CD8-positive, alpha-beta memory T cell (primary cell): ENCODE measurements at regions not wholly inside any gene's neighbourhood (a gene's known extent, or its start where the extent isn't known, plus 50 kb on each side); places are given as distances from the start of the nearest gene placed in this dataset.

ENCODE experiments used
- CTCF ChIA-PET: fragments of 350-600 bp; sonication (Branson Sonifier 250); formaldehyde crosslinking; loops from one replicate; lab custom pipeline; 2021; ENCODE audit warnings: antibody characterized with exemption; lab: Charles Lee
- POLR2A ChIA-PET: fragments of 350-600 bp; sonication (Branson Sonifier 250); formaldehyde crosslinking; loops from one replicate; lab custom pipeline; 2021; ENCODE audit warnings: antibody characterized with exemption; lab: Charles Lee
- DNase-seq, 5 donors: peaks; one replicate each; pipeline versions ENCODE4 v3.0.0 to v3.0.0-alpha.2; 2020 to 2022; ENCODE audit warnings: mixed read lengths in 1 of 5
- H3K27ac ChIP-seq: one replicate; pipeline ENCODE4 v1.7.0; 2013; ENCODE audit warnings: low read depth, mild to moderate bottlenecking, low read length, moderate library complexity
- H3K27me3 ChIP-seq: 2 replicates; pipeline ENCODE4 v1.7.0; 2013; ENCODE audit warnings: low read length, mild to moderate bottlenecking; ENCODE audit not compliant: insufficient read depth, poor library complexity, severe bottlenecking
- H3K36me3 ChIP-seq: 2 replicates; pipeline ENCODE4 v1.7.0; 2013; ENCODE audit warnings: mild to moderate bottlenecking, low read length, moderate library complexity; ENCODE audit not compliant: insufficient read depth
- H3K4me1 ChIP-seq: 2 replicates; pipeline ENCODE4 v1.7.0; 2013; ENCODE audit warnings: mild to moderate bottlenecking, low read length, moderate library complexity; ENCODE audit not compliant: insufficient read depth
- H3K4me3 ChIP-seq: 2 replicates; pipeline ENCODE4 v1.7.0; 2013; ENCODE audit warnings: mild to moderate bottlenecking, low read length
- H3K9me3 ChIP-seq: 2 replicates; pipeline ENCODE4 v1.7.0; 2013; ENCODE audit warnings: mild to moderate bottlenecking, low read length
- H3K27ac Mint-ChIP-seq, 8 donors: one replicate each; pipeline ENCODE4 v1.8.0; 2020 to 2021; ENCODE audit warnings: mixed read lengths in 8 of 8, mild to moderate bottlenecking in 6 of 8, inconsistent platforms in 3 of 8, moderate library complexity in 3 of 8
- H3K27me3 Mint-ChIP-seq, 2 donors: one replicate each; pipeline ENCODE4 v1.8.0; 2020 to 2021; ENCODE audit warnings: mixed read lengths in 2 of 2, mild to moderate bottlenecking in 1 of 2, moderate library complexity in 1 of 2
- H3K36me3 Mint-ChIP-seq, 3 donors: one replicate each; pipeline ENCODE4 v1.8.0; 2020 to 2021; ENCODE audit warnings: mixed read lengths in 3 of 3, inconsistent platforms in 1 of 3, mild to moderate bottlenecking in 1 of 3
- H3K4me1 Mint-ChIP-seq, 3 donors: one replicate each; pipeline ENCODE4 v1.8.0; 2020 to 2021; ENCODE audit warnings: mixed read lengths in 3 of 3, inconsistent platforms in 1 of 3, mild to moderate bottlenecking in 1 of 3
- H3K4me3 Mint-ChIP-seq, 7 donors: one replicate each; pipeline ENCODE4 v1.8.0; 2020 to 2021; ENCODE audit warnings: mixed read lengths in 7 of 7, mild to moderate bottlenecking in 6 of 7, moderate library complexity in 4 of 7, inconsistent platforms in 2 of 7
- H3K9me3 Mint-ChIP-seq, 5 donors: one replicate each; pipeline ENCODE4 v1.8.0; 2020 to 2022; ENCODE audit warnings: mixed read lengths in 5 of 5, mild to moderate bottlenecking in 3 of 5, moderate library complexity in 2 of 5, inconsistent platforms in 1 of 5

DNA sequence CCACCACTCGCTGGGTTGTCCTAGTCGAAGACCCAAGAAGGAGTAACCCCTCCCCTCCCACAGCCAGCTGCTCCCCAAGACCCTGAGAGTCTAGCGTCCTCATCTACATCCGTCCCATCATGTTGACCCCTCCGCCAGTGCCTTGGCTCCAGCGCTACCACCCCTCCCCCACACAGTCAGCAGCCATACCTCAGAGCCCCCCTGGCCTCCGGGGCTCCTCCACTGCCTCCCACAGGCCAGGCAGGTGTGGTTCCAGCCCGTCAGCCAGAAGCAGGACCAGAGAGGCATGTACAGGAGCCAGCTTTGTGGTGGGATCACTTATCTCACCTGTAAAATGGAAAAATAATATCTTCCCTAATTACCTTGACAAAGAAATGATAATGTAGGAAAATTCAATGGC is 51.5 kb upstream of the PHF21B start:
- Mint-ChIP-seq H3K27ac (no peak overlapping the region), H3K4me1 (peaks cover 0 to 15% (median 4%) of the 10 kb centered on the region in 3 donors), H3K27me3 (peaks cover 6 to 24% of the 10 kb centered on the region in 2 donors), H3K36me3 (no peaks in the 10 kb centered on the region), H3K9me3 (no peaks in the 10 kb centered on the region), H3K4me3 (no peak overlapping the region)
- DNase-seq, result no peak
- H3K4me1 ChIP-seq, result no peaks in the 10 kb centered on the region
- no peaks in the 10 kb centered on the region for H3K36me3 ChIP-seq
- H3K9me3 ChIP-seq, result no peaks in the 10 kb centered on the region
- no peak overlapping the region for H3K27ac ChIP-seq
- H3K27me3 ChIP-seq, result no peaks in the 10 kb centered on the region
- CTCF ChIA-PET, result no interaction called here
- no peak overlapping the region for H3K4me3 ChIP-seq
- POLR2A ChIA-PET, result no interaction called here

DNA sequence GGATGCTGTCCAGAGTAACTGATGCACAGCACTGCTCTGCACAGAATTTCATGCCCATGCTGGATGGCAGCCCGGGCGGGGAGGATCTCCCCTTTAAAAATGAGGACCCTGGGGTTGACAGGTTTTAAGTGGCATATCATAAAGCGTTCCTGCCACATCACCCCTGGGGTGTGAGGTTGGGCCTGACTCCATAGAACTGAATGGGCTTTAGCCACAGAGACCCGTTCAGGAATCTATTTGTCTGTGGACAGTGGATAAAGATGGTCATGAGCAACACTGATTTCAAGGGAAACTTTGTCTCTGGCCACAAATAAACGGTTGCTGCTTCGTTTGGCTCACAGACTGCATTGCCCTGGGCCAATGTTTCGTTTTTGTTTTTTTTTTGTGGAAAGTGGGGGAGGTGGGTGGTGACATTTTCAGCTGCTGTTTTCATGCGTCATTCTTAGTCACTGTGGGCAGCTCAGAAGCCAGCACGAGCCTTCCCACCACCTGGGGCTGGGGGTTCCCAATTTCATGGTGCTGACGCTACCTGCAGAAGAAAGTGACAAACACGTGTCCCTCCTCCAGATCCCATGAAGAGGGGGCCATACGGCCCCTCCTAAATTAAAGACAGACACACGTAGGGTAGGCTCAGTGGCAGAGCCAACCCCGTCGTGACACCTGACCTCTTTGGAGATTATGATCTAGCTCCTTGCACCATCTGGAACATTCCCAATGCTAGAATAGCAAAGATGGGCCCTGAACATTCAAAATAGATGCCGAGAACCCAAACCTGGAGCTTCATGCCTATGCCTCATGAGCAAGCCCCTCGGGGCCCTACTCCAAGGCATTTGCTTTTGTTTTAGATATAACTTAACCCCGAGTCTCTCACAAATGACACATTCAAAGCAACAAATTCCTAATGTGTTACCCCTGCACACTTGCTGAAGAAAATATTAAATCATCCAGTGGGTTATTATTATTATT is 54.8 kb upstream of the PHF21B start:
- no peaks in the 10 kb centered on the region for H3K27me3 ChIP-seq
- H3K9me3 Mint-ChIP-seq, result peaks cover 0 to 2% (median 0%) of the 10 kb centered on the region in 5 donors
- no peak overlapping the region for H3K4me3 ChIP-seq
- DNase-seq, result no peak
- ChIA-PET CTCF (no interaction called here), POLR2A (no interaction called here)
- H3K36me3 ChIP-seq, result no peaks in the 10 kb centered on the region
- no peak overlapping the region for H3K27ac ChIP-seq
- peak overlapping the region in 2 of 8 donors; percentile 4 to 85 for H3K27ac Mint-ChIP-seq
- no peaks in the 10 kb centered on the region for H3K4me1 ChIP-seq
- H3K4me3 Mint-ChIP-seq, result no peak overlapping the region
- no peaks in the 10 kb centered on the region for H3K9me3 ChIP-seq
- H3K4me1 Mint-ChIP-seq, result peaks cover 0 to 7% (median 4%) of the 10 kb centered on the region in 3 donors
- no peaks in the 10 kb centered on the region for H3K36me3 Mint-ChIP-seq
- H3K27me3 Mint-ChIP-seq, result peaks cover 11 to 24% of the 10 kb centered on the region in 2 donors

GRCh38 chr22:45065726-45066125 is 55.9 kb upstream of the PHF21B start:
- Mint-ChIP-seq H3K27me3 (peaks cover 11 to 29% of the 10 kb centered on the region in 2 donors), H3K4me1 (peaks cover 0 to 7% (median 4%) of the 10 kb centered on the region in 3 donors), H3K27ac (no peak overlapping the region), H3K9me3 (peaks cover 0 to 2% (median 0%) of the 10 kb centered on the region in 5 donors), H3K4me3 (no peak overlapping the region), H3K36me3 (no peaks in the 10 kb centered on the region)
- Histone ChIP-seq H3K27ac (no peak overlapping the region), H3K9me3 (no peaks in the 10 kb centered on the region), H3K4me3 (no peak overlapping the region), H3K27me3 (no peaks in the 10 kb centered on the region), H3K4me1 (no peaks in the 10 kb centered on the region), H3K36me3 (no peaks in the 10 kb centered on the region)
- DNase-seq, result no peak
- POLR2A ChIA-PET, result no interaction called here
- CTCF ChIA-PET, result no interaction called here

- DNase-seq, result no peak
- H3K9me3 Mint-ChIP-seq, result peaks cover 0 to 2% (median 0%) of the 10 kb centered on the region in 5 donors
- H3K9me3 ChIP-seq, result no peaks in the 10 kb centered on the region
- H3K27me3 Mint-ChIP-seq, result peaks cover 16 to 41% of the 10 kb centered on the region in 2 donors
- H3K27ac Mint-ChIP-seq, result no peak overlapping the region
- H3K4me3 ChIP-seq, result no peak overlapping the region
- no peak overlapping the region for H3K27ac ChIP-seq
- CTCF ChIA-PET, result no interaction called here
- H3K27me3 ChIP-seq, result no peaks in the 10 kb centered on the region
- H3K4me1 Mint-ChIP-seq, result peaks cover 0 to 7% (median 4%) of the 10 kb centered on the region in 3 donors
- no peaks in the 10 kb centered on the region for H3K36me3 Mint-ChIP-seq
- H3K4me3 Mint-ChIP-seq, result no peak overlapping the region
- POLR2A ChIA-PET, result no interaction called here
- no peaks in the 10 kb centered on the region for H3K36me3 ChIP-seq
- no peaks in the 10 kb centered on the region for H3K4me1 ChIP-seq
Observed at GRCh38 chr22:45067731-45068130, 57.9 kb upstream of the PHF21B start.

DNA sequence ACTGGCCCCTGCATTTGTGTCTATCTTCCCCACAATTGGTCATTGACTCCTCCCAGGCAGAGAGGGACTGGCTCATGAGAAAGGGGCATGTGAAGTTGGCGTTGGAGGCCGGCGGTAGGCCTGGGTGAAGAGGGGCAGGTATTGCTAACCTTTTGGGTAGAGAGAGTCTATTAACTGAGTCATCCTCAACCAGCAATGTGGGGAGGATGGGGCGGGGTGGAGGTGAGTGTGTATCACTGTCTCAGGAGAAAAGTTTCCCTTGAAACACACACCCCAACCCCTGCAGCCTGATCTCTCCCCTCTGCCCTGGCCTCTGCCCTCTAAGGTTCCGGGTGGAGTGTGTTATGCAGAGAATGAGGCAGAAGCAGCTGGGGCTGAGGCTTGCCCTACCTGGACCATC is 60.1 kb upstream of the PHF21B start:
- Mint-ChIP-seq H3K27me3 (peaks cover 24 to 46% of the 10 kb centered on the region in 2 donors), H3K27ac (no peak overlapping the region), H3K4me3 (no peak overlapping the region), H3K4me1 (peaks cover 0 to under 1% (median 0%) of the 10 kb centered on the region in 3 donors), H3K36me3 (no peaks in the 10 kb centered on the region), H3K9me3 (peaks cover 0 to 2% (median 0%) of the 10 kb centered on the region in 5 donors)
- no peak for DNase-seq
- Histone ChIP-seq H3K36me3 (no peaks in the 10 kb centered on the region), H3K4me3 (no peak overlapping the region), H3K27me3 (no peaks in the 10 kb centered on the region), H3K4me1 (no peaks in the 10 kb centered on the region), H3K27ac (no peak overlapping the region), H3K9me3 (no peaks in the 10 kb centered on the region)
- ChIA-PET CTCF (no interaction called here), POLR2A (no interaction called here)

DNA sequence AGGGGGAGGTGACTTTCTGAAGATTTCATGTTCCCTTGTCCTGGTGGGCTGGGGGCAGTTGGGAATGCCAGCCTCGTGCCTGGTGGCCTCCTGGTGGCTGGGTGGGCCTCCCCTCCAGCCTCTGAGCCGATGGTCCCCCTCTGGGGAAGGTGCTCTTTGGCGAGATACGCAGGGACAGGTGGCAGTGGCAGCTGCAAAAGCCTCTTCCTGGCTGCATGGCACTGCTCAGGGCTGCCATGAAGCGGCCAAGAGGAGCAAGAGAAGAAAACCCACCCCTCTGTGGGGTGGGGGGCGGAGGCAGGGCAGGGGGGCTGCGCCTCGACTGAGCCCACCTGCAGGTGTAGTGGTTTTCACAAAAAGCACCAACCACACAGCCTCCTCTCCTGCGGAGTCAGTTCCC is 61.8 kb upstream of the PHF21B start:
- DNase-seq, result no peak
- Histone ChIP-seq H3K4me1 (no peaks in the 10 kb centered on the region), H3K27me3 (no peaks in the 10 kb centered on the region), H3K4me3 (no peak overlapping the region), H3K9me3 (no peaks in the 10 kb centered on the region), H3K27ac (no peak overlapping the region), H3K36me3 (no peaks in the 10 kb centered on the region)
- H3K36me3 Mint-ChIP-seq, result no peaks in the 10 kb centered on the region
- ChIA-PET CTCF (no interaction called here), POLR2A (no interaction called here)
- H3K4me1 Mint-ChIP-seq, result no peaks in the 10 kb centered on the region
- H3K27ac Mint-ChIP-seq, result no peak overlapping the region
- H3K9me3 Mint-ChIP-seq, result peaks cover 0 to 2% (median 0%) of the 10 kb centered on the region in 5 donors
- H3K27me3 Mint-ChIP-seq, result peaks cover 28 to 46% of the 10 kb centered on the region in 2 donors
- no peak overlapping the region for H3K4me3 Mint-ChIP-seq

- Mint-ChIP-seq H3K4me1 (no peaks in the 10 kb centered on the region), H3K36me3 (no peaks in the 10 kb centered on the region), H3K9me3 (peaks cover 0 to 2% (median 0%) of the 10 kb centered on the region in 5 donors), H3K4me3 (no peak overlapping the region), H3K27me3 (peaks cover 28 to 49% of the 10 kb centered on the region in 2 donors), H3K27ac (peak overlapping the region in 2 of 8 donors; percentile 16 to 24)
- POLR2A ChIA-PET, result no interaction called here
- H3K27ac ChIP-seq, result no peak overlapping the region
- CTCF ChIA-PET, result no interaction called here
- H3K27me3 ChIP-seq, result peaks cover 4% of the 10 kb centered on the region
- no peaks in the 10 kb centered on the region for H3K4me1 ChIP-seq
- no peak for DNase-seq
- no peaks in the 10 kb centered on the region for H3K9me3 ChIP-seq
- H3K36me3 ChIP-seq, result no peaks in the 10 kb centered on the region
- no peak overlapping the region for H3K4me3 ChIP-seq
Observed at GRCh38 chr22:45072322-45072903, 62.6 kb upstream of the PHF21B start.

DNA sequence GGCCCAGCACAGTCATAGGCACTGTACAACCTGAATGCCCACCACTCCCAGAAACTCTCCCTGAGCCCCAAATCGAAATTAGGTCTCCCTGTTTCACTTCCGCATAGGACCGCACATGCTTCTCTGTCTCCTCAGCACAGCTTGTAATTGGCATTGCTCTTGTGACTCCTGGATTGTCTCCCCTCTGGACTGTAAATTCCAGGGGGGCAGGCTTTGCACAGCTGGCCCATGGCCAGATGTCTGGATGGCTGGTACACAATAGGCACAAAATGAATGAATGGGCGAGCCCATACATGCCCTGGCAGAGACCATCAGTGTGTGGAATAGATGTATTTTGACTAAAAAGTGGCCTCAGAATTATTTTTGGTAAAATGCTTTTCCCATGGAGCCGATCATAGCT is 63.3 kb upstream of the PHF21B start:
- H3K9me3 Mint-ChIP-seq, result peaks cover 0 to 2% (median 0%) of the 10 kb centered on the region in 5 donors
- Histone ChIP-seq H3K27ac (no peak overlapping the region), H3K27me3 (peaks cover 4% of the 10 kb centered on the region), H3K4me1 (no peaks in the 10 kb centered on the region), H3K36me3 (no peaks in the 10 kb centered on the region), H3K9me3 (no peaks in the 10 kb centered on the region), H3K4me3 (no peak overlapping the region)
- ChIA-PET POLR2A (no interaction called here), CTCF (no interaction called here)
- H3K27ac Mint-ChIP-seq, result no peak overlapping the region
- no peaks in the 10 kb centered on the region for H3K36me3 Mint-ChIP-seq
- H3K4me1 Mint-ChIP-seq, result no peaks in the 10 kb centered on the region
- no peak overlapping the region for H3K4me3 Mint-ChIP-seq
- no peak for DNase-seq
- peaks cover 25 to 49% of the 10 kb centered on the region in 2 donors for H3K27me3 Mint-ChIP-seq
